GM12878 (cell line): ENCODE measurements at regions not wholly inside any gene's neighbourhood (a gene's known extent, or its start where the extent isn't known, plus 50 kb on each side); places are given as distances from the start of the nearest gene placed in this dataset.

ENCODE experiments used
- CHD1 ChIP-seq: IDR thresholded peaks from 2 replicates; pipeline ENCODE4 v1.6.1; 2012; ENCODE audit warnings: low read depth, low read length, improper control_type of control experiment
- CREM ChIP-seq: IDR thresholded peaks from 2 replicates; pipeline ENCODE4 v1.6.1; 2014; ENCODE audit warnings: antibody characterized with exemption, low read depth
- TF ChIP-seq, protein P1 (sequence below), 3 experiments: IDR thresholded peaks in 2 of 3; conservative IDR thresholded peaks in 1 of 3; 2 replicates each; pipeline ENCODE4 v1.5.1; 2011; ENCODE audit warnings: low read depth in 3 of 3, low read length in 3 of 3, mild to moderate bottlenecking in 3 of 3, control low read depth in 2 of 3, moderate library complexity in 2 of 3, inconsistent platforms in 1 of 3, mixed read lengths in 1 of 3; ENCODE audit not compliant: control insufficient read depth in 2 of 3, insufficient read depth in 1 of 3; ENCODE audit errors: extremely low read depth in 1 of 3

- TF ChIP-seq, protein P1, sequence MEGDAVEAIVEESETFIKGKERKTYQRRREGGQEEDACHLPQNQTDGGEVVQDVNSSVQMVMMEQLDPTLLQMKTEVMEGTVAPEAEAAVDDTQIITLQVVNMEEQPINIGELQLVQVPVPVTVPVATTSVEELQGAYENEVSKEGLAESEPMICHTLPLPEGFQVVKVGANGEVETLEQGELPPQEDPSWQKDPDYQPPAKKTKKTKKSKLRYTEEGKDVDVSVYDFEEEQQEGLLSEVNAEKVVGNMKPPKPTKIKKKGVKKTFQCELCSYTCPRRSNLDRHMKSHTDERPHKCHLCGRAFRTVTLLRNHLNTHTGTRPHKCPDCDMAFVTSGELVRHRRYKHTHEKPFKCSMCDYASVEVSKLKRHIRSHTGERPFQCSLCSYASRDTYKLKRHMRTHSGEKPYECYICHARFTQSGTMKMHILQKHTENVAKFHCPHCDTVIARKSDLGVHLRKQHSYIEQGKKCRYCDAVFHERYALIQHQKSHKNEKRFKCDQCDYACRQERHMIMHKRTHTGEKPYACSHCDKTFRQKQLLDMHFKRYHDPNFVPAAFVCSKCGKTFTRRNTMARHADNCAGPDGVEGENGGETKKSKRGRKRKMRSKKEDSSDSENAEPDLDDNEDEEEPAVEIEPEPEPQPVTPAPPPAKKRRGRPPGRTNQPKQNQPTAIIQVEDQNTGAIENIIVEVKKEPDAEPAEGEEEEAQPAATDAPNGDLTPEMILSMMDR (IDR thresholded peaks at IDR 0.05 in 2 of 3, conservative IDR thresholded peaks at IDR 0.05 in 1 of 3; ENCODE audit: control insufficient read depth in 2 of 3, extremely low read depth in 1 of 3, insufficient read depth in 1 of 3, low read depth in 3 of 3, low read length in 3 of 3): no peak
- no peak for TF ChIP-seq CHD1
- no peak for TF ChIP-seq CREM
Observed at GRCh38 chr22:47898946-47899345, 1136.5 kb downstream of the TBC1D22A start.
